Skeletal muscle cell (primary cell): ENCODE measurements at regions not wholly inside any gene's neighbourhood (a gene's known extent, or its start where the extent isn't known, plus 50 kb on each side); places are given as distances from the start of the nearest gene placed in this dataset.

Source experiments
- DNase-seq: peaks from one replicate; pipeline ENCODE4 v3.0.0-alpha.2; 2010; ENCODE audit warnings: low read depth
- H3K4me3 ChIP-seq: 2 replicates; pipeline ENCODE4 v1.5.1; 2011; ENCODE audit warnings: low read depth, mild to moderate bottlenecking, control low read depth, low read length, moderate library complexity

GRCh38 chr2:239674981-239675825 lies 274.4 kb upstream of the HDAC4 start:
- DNase-seq, result no peak
- H3K4me3 ChIP-seq, result no peak overlapping the region

- no peak for DNase-seq
- H3K4me3 ChIP-seq, result no peak overlapping the region
These were observed 273.5 kb upstream of the HDAC4 start for GRCh38 chr2:239674101-239674980.

GRCh38 chr2:239673641-239674040 lies 272.8 kb upstream of the HDAC4 start:
- H3K4me3 ChIP-seq, result no peak overlapping the region
- DNase-seq, result no peak

- no peak for DNase-seq
- H3K4me3 ChIP-seq, result no peak overlapping the region
These were observed 271.4 kb upstream of the HDAC4 start for GRCh38 chr2:239671916-239672849.

- H3K4me3 ChIP-seq, result no peak overlapping the region
- no peak for DNase-seq
These were observed 270.7 kb upstream of the HDAC4 start for GRCh38 chr2:239671471-239671870.

- no peak overlapping the region for H3K4me3 ChIP-seq
These were observed 269.8 kb upstream of the HDAC4 start for GRCh38 chr2:239670463-239671120.

DNA sequence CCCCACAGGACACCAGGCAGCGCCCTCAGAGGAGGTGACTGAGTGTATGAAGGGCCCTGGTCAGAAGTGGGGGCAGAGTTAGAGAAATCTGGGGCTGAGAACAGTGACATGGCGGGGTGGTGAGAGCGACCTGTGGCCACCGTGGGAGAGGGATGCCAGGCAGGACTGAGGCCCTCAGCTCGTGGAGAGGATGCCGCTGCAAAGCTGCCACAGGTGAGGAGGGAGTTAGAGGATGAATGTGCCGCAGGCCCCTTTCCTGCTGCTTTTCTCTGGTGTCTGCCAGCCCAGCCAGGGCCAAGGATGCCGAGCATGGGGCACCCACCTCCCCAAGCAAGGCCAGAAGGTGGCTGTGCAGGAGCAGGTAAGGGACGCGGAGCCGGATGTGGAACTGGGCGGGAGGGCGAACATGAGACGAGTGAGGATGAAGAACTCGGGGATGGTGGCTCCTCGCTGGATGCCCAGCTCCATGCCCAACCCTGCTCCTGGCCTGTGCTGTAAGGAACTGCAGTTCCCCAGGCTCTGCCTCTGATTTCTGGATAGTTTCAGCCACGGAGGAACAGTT lies 269.2 kb upstream of the HDAC4 start:
- no peak for DNase-seq

More at GRCh38 chr2:239670463-239671120, 269.8 kb upstream of the HDAC4 start:
- no peak for DNase-seq

DNA sequence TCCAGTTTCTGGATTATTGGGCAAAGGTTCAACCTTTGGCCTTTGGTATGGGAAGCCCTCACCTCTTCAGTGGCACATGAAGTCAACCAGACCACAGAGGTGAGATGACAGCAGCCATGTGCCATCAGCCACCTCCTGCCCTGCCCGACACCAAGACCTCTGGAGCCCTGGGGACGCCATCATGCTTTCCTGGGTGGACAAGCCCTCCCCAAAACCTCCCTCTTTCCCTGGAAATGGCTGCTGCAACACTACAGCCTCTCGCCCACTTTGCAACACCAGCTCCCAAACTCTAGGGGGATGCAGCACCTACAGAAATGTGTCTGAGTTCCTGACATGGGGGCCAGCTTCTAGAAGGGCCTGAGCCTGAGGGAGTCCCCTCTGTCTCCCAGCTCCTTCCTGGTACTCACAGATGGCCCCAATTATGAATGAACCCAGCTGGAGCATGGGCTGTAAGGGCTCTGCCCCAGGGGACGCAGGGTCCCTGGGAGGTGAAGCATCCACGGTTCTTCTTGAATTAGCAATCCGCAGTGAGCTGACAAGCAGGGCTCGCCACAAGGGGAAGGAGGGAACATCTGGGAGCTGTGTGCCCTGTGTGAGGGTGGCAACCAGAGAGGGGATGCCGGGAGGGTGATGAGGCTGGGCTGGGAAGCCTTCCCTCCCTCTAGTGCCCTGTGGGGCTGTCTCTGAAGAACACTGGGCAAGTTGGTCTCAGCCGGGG lies 268.5 kb upstream of the HDAC4 start:
- no peak overlapping the region for H3K4me3 ChIP-seq
- no peak for DNase-seq

More for the DNA sequence above, 269.2 kb upstream of the HDAC4 start:
- H3K4me3 ChIP-seq, result no peak overlapping the region

DNA sequence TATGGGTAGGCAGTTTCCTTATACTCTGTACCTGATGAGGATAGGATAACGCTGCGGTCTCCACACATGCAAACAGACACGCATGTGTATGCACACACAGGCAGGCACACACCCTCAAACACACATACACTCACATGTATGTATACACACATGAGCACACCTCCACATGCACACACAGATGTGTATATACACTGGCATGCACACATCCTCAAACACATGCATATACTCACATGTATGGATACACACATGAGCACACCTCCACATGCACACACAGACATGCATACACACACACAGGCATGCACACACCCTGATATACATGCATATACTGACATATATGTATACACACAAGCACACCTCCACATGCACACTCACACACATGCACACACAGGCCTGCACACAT lies 267.8 kb upstream of the HDAC4 start:
- no peak overlapping the region for H3K4me3 ChIP-seq
- no peak for DNase-seq

GRCh38 chr2:239668042-239668441 lies 267.2 kb upstream of the HDAC4 start:
- DNase-seq, result no peak
- no peak overlapping the region for H3K4me3 ChIP-seq

- H3K4me3 ChIP-seq, result no peak overlapping the region
- DNase-seq, result no peak
These were observed 266.7 kb upstream of the HDAC4 start for GRCh38 chr2:239667431-239667985.

DNA sequence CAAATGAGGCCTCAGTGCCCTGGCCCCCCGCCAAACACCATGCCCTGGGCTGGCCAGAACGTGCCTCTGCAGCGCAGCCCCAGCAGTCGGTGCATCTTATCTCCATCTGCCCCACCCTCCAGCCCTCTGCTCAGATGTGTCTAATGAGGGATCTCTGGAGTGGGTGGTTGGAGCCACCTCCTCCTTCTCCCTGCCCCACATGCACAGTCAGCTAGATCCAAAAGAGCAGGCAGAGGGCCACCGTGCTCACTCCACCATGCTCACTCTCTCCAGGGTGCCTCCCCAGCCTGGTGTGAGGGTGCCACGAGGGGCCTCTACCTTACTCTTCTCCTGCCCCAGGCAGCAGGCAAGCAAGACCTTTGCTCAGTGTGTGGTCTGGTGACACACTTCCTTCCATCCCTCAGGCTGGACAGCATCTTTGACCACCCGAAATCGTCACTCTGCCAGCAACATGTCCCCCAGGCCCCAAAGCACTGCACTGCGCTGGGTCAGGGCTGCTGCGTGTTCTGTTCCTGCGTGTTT lies 266.1 kb upstream of the HDAC4 start:
- no peak for DNase-seq
- H3K4me3 ChIP-seq, result no peak overlapping the region

- DNase-seq, result no peak
- no peak overlapping the region for H3K4me3 ChIP-seq
These were observed 265.4 kb upstream of the HDAC4 start for GRCh38 chr2:239666053-239666854.

GRCh38 chr2:239664216-239664810 lies 263.5 kb upstream of the HDAC4 start:
- H3K4me3 ChIP-seq, result no peak overlapping the region
- DNase-seq, result no peak

- DNase-seq, result no peak
- H3K4me3 ChIP-seq, result no peak overlapping the region
These were observed 262.6 kb upstream of the HDAC4 start for GRCh38 chr2:239663364-239663924.
